Naive thymus-derived CD4-positive, alpha-beta T cell (primary cell): ENCODE measurements at regions not wholly inside any gene's neighbourhood (a gene's known extent, or its start where the extent isn't known, plus 50 kb on each side); places are given as distances from the start of the nearest gene placed in this dataset.

Experiments used
- ATAC-seq: fragments of 150-1000 bp; cut with Tn5 transposase; 2 replicates; pipeline ENCODE4 v1.10.0; 2021; ENCODE audit warnings: mild to moderate bottlenecking, moderate library complexity
- CTCF ChIA-PET: fragments of 350-600 bp; sonication (Branson Sonifier 250); formaldehyde crosslinking; loops from one replicate; lab custom pipeline; 2021; ENCODE audit warnings: antibody characterized with exemption; lab: Charles Lee
- POLR2A ChIA-PET: fragments of 350-600 bp; sonication (Branson Sonifier 250); formaldehyde crosslinking; loops from one replicate; lab custom pipeline; 2021; ENCODE audit warnings: antibody characterized with exemption, inconsistent platforms; lab: Charles Lee
- DNase-seq, 9 donors: peaks; one replicate each; pipeline versions ENCODE4 v3.0.0 to v3.0.0-alpha.2; 2020 to 2022; ENCODE audit warnings: mixed read lengths in 1 of 9
- H3K27ac ChIP-seq: one replicate; pipeline ENCODE4 v1.7.0; 2013; ENCODE audit warnings: mild to moderate bottlenecking, low read depth, low read length, moderate library complexity
- H3K27me3 ChIP-seq, 2 donors: one replicate each; pipeline ENCODE4 v1.7.0; 2013; ENCODE audit warnings: low read length in 2 of 2, mild to moderate bottlenecking in 2 of 2, moderate library complexity in 2 of 2; ENCODE audit not compliant: control insufficient read depth in 2 of 2, insufficient read depth in 2 of 2
- H3K36me3 ChIP-seq, 3 experiments: 1 replicate in 2 of 3; 2 replicates in 1 of 3; pipeline ENCODE4 v1.7.0; 2013; ENCODE audit warnings: low read length in 3 of 3, mild to moderate bottlenecking in 3 of 3, moderate library complexity in 1 of 3; ENCODE audit not compliant: insufficient read depth in 3 of 3, control insufficient read depth in 2 of 3
- H3K4me1 ChIP-seq, 2 donors: one replicate each; pipeline ENCODE4 v1.7.0; 2013; ENCODE audit warnings: low read length in 2 of 2, mild to moderate bottlenecking in 2 of 2, moderate library complexity in 1 of 2; ENCODE audit not compliant: control insufficient read depth in 2 of 2, insufficient read depth in 2 of 2
- H3K4me3 ChIP-seq: 2 replicates; pipeline ENCODE4 v1.7.0; 2013; ENCODE audit warnings: mild to moderate bottlenecking, low read length
- H3K9me3 ChIP-seq, 3 experiments: 1 replicate in 2 of 3; 2 replicates in 1 of 3; pipeline ENCODE4 v1.7.0; 2013; ENCODE audit warnings: low read length in 3 of 3; ENCODE audit not compliant: control insufficient read depth in 2 of 3
- H3K27ac Mint-ChIP-seq, 9 donors: one replicate each; pipeline ENCODE4 v1.8.0; 2020 to 2022; ENCODE audit warnings: mixed read lengths in 9 of 9, mild to moderate bottlenecking in 8 of 9, moderate library complexity in 5 of 9, inconsistent platforms in 2 of 9
- H3K27me3 Mint-ChIP-seq, 5 donors: one replicate each; pipeline ENCODE4 v1.8.0; 2021 to 2022; ENCODE audit warnings: mixed read lengths in 5 of 5, mild to moderate bottlenecking in 1 of 5
- H3K36me3 Mint-ChIP-seq, 5 donors: one replicate each; pipeline ENCODE4 v1.8.0; 2020 to 2022; ENCODE audit warnings: mixed read lengths in 5 of 5, mild to moderate bottlenecking in 3 of 5, inconsistent platforms in 1 of 5
- H3K4me1 Mint-ChIP-seq, 7 donors: one replicate each; pipeline ENCODE4 v1.8.0; 2020 to 2022; ENCODE audit warnings: mixed read lengths in 7 of 7, mild to moderate bottlenecking in 3 of 7, inconsistent platforms in 1 of 7
- H3K4me3 Mint-ChIP-seq, 10 donors: one replicate each; pipeline ENCODE4 v1.8.0; 2020 to 2022; ENCODE audit warnings: mild to moderate bottlenecking in 10 of 10, mixed read lengths in 10 of 10, moderate library complexity in 6 of 10, inconsistent platforms in 2 of 10
- H3K9me3 Mint-ChIP-seq, 11 donors: one replicate each; pipeline ENCODE4 v1.8.0; 2020 to 2022; ENCODE audit warnings: mixed read lengths in 11 of 11, mild to moderate bottlenecking in 4 of 11, inconsistent platforms in 1 of 11, moderate library complexity in 1 of 11
- intact Hi-C, 2 donors: fragments of 100-400 bp; cut with micrococcal nuclease; formaldehyde crosslinking; loops; one replicate each; pipeline ENCODE4 v1.15.1; 2023

GRCh38 chr11:11137339-11137738, 215.7 kb downstream of the CSNK2A3 start:
- Histone ChIP-seq H3K27me3 (no peaks in the 10 kb centered on the region), H3K36me3 (no peaks in the 10 kb centered on the region), H3K9me3 (no peaks in the 10 kb centered on the region), H3K4me1 (peaks cover 0 to 10% of the 10 kb centered on the region in 2 donors), H3K4me3 (no peak overlapping the region), H3K27ac (no peak overlapping the region)
- ATAC-seq: peak; percentile 50
- H3K4me1 Mint-ChIP-seq: peaks cover 7 to 45% (median 30%) of the 10 kb centered on the region in 7 donors
- peaks cover 0 to 3% (median 0%) of the 10 kb centered on the region in 5 donors for H3K36me3 Mint-ChIP-seq
- H3K27ac Mint-ChIP-seq: peak overlapping the region in 8 of 9 donors; percentile 47 to 76 (median 66)
- peaks cover 0 to 16% (median 0%) of the 10 kb centered on the region in 5 donors for H3K27me3 Mint-ChIP-seq
- intact Hi-C loops: loop anchor here in 1 of 2 donors (1.0 kb wide), 1 partner anchor 12 kb away; no protein-coding TSS in a partner anchor
- CTCF ChIA-PET: interaction anchor here (2.3 kb wide), 1 partner anchor 19 kb away, joined by 7 read pairs; no protein-coding TSS in a partner anchor
- POLR2A ChIA-PET: interaction anchor here (0.7 kb wide), 1 partner anchor 12 kb away, joined by 5 read pairs; no protein-coding TSS in a partner anchor
- peak overlapping the region in 7 of 10 donors; percentile 13 to 67 (median 30) for H3K4me3 Mint-ChIP-seq
- peak in 2 of 9 donors; percentile 10 to 18 for DNase-seq
- H3K9me3 Mint-ChIP-seq: no peaks in the 10 kb centered on the region

DNA sequence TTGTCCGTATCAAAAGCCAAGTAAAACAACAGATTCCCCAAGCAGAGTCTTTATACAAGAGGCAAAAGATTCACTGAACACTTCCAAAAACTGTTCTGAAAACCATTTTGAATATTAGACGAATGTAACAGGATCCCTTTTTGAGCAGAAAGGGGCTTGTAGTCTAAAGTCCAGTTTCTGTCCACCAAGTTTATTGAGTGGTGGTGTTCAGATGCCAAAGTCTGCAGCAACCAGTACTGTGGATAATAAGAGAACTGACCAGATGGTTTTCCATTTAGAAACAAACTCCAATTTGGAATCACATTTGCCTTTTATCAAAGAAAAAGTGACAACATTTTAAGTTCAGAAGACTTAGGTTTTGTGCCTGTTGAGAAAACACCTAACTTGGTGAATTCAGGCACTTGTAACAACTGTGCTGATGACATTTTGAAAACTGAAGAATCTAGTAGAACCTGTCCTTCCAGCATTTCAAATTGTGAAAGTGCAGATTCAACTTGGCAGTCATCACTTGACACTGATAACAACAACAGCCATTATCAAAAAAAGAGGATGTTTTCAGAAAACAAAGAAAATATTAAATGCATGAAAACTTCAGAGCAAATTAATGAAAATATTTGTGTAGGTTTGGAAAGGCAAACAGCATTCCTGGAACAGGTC, 217.1 kb downstream of the CSNK2A3 start:
- peak overlapping the region in 2 of 10 donors; percentile 18 to 25 for H3K4me3 Mint-ChIP-seq
- H3K9me3 Mint-ChIP-seq: no peaks in the 10 kb centered on the region
- Histone ChIP-seq H3K36me3 (no peaks in the 10 kb centered on the region), H3K4me1 (peaks cover 0 to 10% of the 10 kb centered on the region in 2 donors), H3K4me3 (no peak overlapping the region), H3K27me3 (no peaks in the 10 kb centered on the region), H3K27ac (no peak overlapping the region), H3K9me3 (no peaks in the 10 kb centered on the region)
- ATAC-seq: no peak
- CTCF ChIA-PET: no interaction called here
- peaks cover 0 to 3% (median 0%) of the 10 kb centered on the region in 5 donors for H3K36me3 Mint-ChIP-seq
- no peak for DNase-seq
- peaks cover 7 to 36% (median 29%) of the 10 kb centered on the region in 7 donors for H3K4me1 Mint-ChIP-seq
- intact Hi-C loops: no loop called here
- H3K27me3 Mint-ChIP-seq: peaks cover 0 to 20% (median 0%) of the 10 kb centered on the region in 5 donors
- H3K27ac Mint-ChIP-seq: peak overlapping the region in 1 of 9 donors; percentile 38
- POLR2A ChIA-PET: no interaction called here

- Mint-ChIP-seq H3K27me3 (peaks cover 0 to 61% (median 9%) of the 10 kb centered on the region in 5 donors), H3K27ac (no peak overlapping the region), H3K4me3 (no peak overlapping the region), H3K36me3 (peaks cover 0 to 22% (median 6%) of the 10 kb centered on the region in 5 donors), H3K4me1 (peaks cover 0 to 4% (median 0%) of the 10 kb centered on the region in 7 donors), H3K9me3 (peaks cover 0 to 12% (median 3%) of the 10 kb centered on the region in 11 donors)
- CTCF ChIA-PET: interaction anchor here (0.7 kb wide), 1 partner anchor 92 kb away, joined by 3 read pairs; no protein-coding TSS in a partner anchor
- no peaks in the 10 kb centered on the region for H3K9me3 ChIP-seq
- POLR2A ChIA-PET: interaction anchor here (0.6 to 0.7 kb wide), 2 partner anchors 17 to 31 kb away, joined by 3 read pairs; no protein-coding TSS in a partner anchor
- ATAC-seq (no peak), DNase-seq (no peak)
- H3K36me3 ChIP-seq: no peaks in the 10 kb centered on the region
- no peak overlapping the region for H3K4me3 ChIP-seq
- no peaks in the 10 kb centered on the region for H3K27me3 ChIP-seq
- no peaks in the 10 kb centered on the region for H3K4me1 ChIP-seq
- intact Hi-C loops: no loop called here
- H3K27ac ChIP-seq: no peak overlapping the region
Measured at GRCh38 chr11:11129118-11129517, 223.9 kb downstream of the CSNK2A3 start.

DNA sequence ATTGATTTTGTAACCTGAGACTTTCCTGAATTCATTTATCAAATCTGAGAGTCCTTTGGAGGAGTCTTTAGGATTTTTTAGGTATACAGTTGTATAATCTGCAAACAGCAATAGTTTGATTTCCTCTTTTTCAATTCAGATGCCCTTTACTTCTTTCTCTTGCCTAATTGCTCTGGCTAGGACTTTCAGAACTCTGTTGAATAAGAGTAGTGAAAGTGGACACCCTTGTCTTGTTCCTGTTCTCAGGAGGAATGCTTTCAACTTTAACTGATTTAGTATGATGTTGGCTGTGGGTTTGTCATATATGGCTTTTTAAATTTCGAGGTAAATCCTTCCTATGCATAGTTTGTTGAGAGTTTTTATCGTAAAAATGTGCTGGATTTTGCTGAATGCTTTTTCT, 227.4 kb downstream of the CSNK2A3 start:
- Mint-ChIP-seq H3K4me3 (no peak overlapping the region), H3K9me3 (peaks cover 0 to 10% (median 3%) of the 10 kb centered on the region in 11 donors), H3K4me1 (peaks cover 0 to 2% (median 0%) of the 10 kb centered on the region in 7 donors), H3K36me3 (peaks cover 0 to 22% (median 6%) of the 10 kb centered on the region in 5 donors), H3K27ac (no peak overlapping the region), H3K27me3 (peaks cover 0 to 44% (median 9%) of the 10 kb centered on the region in 5 donors)
- CTCF ChIA-PET: no interaction called here
- no peak for DNase-seq
- intact Hi-C loops: no loop called here
- Histone ChIP-seq H3K27ac (no peak overlapping the region), H3K27me3 (no peaks in the 10 kb centered on the region), H3K4me1 (no peaks in the 10 kb centered on the region), H3K36me3 (no peaks in the 10 kb centered on the region), H3K4me3 (no peak overlapping the region), H3K9me3 (no peaks in the 10 kb centered on the region)
- no peak for ATAC-seq
- POLR2A ChIA-PET: no interaction called here

- intact Hi-C loops: no loop called here
- Mint-ChIP-seq H3K27me3 (peaks cover 0 to 29% (median 4%) of the 10 kb centered on the region in 5 donors), H3K36me3 (peaks cover 0 to 6% (median 0%) of the 10 kb centered on the region in 5 donors), H3K4me3 (no peak overlapping the region), H3K4me1 (peaks cover 0 to 8% (median 4%) of the 10 kb centered on the region in 7 donors), H3K27ac (no peak overlapping the region), H3K9me3 (peaks cover 0 to 1% (median 0%) of the 10 kb centered on the region in 11 donors)
- ChIA-PET POLR2A (no interaction called here), CTCF (interaction anchor here (1.2 to 1.7 kb wide), 3 partner anchors 36 to 90 kb away, joined by 3 to 4 read pairs (median 3); no protein-coding TSS in a partner anchor)
- Histone ChIP-seq H3K4me3 (no peak overlapping the region), H3K27ac (no peak overlapping the region), H3K27me3 (no peaks in the 10 kb centered on the region), H3K4me1 (no peaks in the 10 kb centered on the region), H3K36me3 (no peaks in the 10 kb centered on the region), H3K9me3 (no peaks in the 10 kb centered on the region)
- DNase-seq: no peak
- no peak for ATAC-seq
Measured at GRCh38 chr11:11122749-11123148, 230.3 kb downstream of the CSNK2A3 start.

GRCh38 chr11:11119917-11120316, 233.1 kb downstream of the CSNK2A3 start:
- ChIA-PET POLR2A (interaction anchor here (0.6 kb wide), 1 partner anchor 79 kb away, joined by 4 read pairs; no protein-coding TSS in a partner anchor), CTCF (no interaction called here)
- H3K27ac ChIP-seq: no peak overlapping the region
- no peaks in the 10 kb centered on the region for H3K4me1 ChIP-seq
- H3K9me3 ChIP-seq: no peaks in the 10 kb centered on the region
- ATAC-seq: no peak
- H3K36me3 ChIP-seq: no peaks in the 10 kb centered on the region
- H3K27me3 ChIP-seq: no peaks in the 10 kb centered on the region
- no peak for DNase-seq
- Mint-ChIP-seq H3K36me3 (peaks cover 0 to 5% (median 0%) of the 10 kb centered on the region in 5 donors), H3K27me3 (peaks cover 0 to 23% (median 0%) of the 10 kb centered on the region in 5 donors), H3K4me1 (peaks cover 0 to 10% (median 4%) of the 10 kb centered on the region in 7 donors), H3K9me3 (peaks cover 2 to 13% (median 5%) of the 10 kb centered on the region in 11 donors), H3K4me3 (no peak overlapping the region), H3K27ac (no peak overlapping the region)
- intact Hi-C loops: no loop called here
- H3K4me3 ChIP-seq: no peak overlapping the region
